ENCODE measurements at regions not wholly inside any gene's neighbourhood (a gene's known extent, or its start where the extent isn't known, plus 50 kb on each side); places are given as distances from the start of the nearest gene placed in this dataset.

DNA sequence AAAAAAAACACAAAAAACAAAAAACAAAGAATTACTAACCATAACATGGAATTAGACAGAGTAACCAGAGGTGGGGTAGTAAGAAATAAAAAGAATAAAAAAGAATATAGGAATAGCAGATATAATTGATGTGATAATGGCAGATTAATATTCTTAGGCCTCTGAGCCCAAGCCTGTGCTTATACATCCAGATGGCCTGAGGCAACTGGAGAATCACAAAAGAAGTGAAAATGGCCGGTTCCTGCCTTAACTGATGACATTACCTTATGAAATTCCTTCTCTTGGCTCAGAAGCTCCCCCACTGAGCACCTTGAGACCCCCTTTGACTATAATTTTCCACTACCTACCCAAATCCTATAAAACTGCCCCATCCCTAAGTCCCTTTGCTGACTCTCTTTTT lies 95.1 kb upstream of the MSH6 start:
- TF ChIP-seq EZH2 (IDR thresholded peaks at IDR 0.05; ENCODE audit: low read depth, low read length, severe bottlenecking) = no peak
- TF ChIP-seq, protein P1, sequence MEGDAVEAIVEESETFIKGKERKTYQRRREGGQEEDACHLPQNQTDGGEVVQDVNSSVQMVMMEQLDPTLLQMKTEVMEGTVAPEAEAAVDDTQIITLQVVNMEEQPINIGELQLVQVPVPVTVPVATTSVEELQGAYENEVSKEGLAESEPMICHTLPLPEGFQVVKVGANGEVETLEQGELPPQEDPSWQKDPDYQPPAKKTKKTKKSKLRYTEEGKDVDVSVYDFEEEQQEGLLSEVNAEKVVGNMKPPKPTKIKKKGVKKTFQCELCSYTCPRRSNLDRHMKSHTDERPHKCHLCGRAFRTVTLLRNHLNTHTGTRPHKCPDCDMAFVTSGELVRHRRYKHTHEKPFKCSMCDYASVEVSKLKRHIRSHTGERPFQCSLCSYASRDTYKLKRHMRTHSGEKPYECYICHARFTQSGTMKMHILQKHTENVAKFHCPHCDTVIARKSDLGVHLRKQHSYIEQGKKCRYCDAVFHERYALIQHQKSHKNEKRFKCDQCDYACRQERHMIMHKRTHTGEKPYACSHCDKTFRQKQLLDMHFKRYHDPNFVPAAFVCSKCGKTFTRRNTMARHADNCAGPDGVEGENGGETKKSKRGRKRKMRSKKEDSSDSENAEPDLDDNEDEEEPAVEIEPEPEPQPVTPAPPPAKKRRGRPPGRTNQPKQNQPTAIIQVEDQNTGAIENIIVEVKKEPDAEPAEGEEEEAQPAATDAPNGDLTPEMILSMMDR (IDR thresholded peaks at IDR 0.05; ENCODE audit: control extremely low read depth in 1 of 3, insufficient read depth in 1 of 3, low read depth in 1 of 3, low read length in 3 of 3) = no peak
- TF ChIP-seq HDAC2 (IDR thresholded peaks at IDR 0.05; ENCODE audit: borderline replicate concordance in 1 of 2, low read depth in 2 of 2, low read length in 2 of 2) = no peak
- TF ChIP-seq CEBPB (IDR thresholded peaks at IDR 0.05; ENCODE audit: low read depth, low read length) = no peak
- no peak for TF ChIP-seq JUND (IDR thresholded peaks at IDR 0.05; ENCODE audit: low read length)
- TF ChIP-seq, protein P2, sequence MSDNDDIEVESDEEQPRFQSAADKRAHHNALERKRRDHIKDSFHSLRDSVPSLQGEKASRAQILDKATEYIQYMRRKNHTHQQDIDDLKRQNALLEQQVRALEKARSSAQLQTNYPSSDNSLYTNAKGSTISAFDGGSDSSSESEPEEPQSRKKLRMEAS (IDR thresholded peaks at IDR 0.05) = no peak
- TF ChIP-seq TCF12 (IDR thresholded peaks at IDR 0.05; ENCODE audit: low read depth, low read length) = no peak
- TF ChIP-seq EP300 (IDR thresholded peaks at IDR 0.05; ENCODE audit: borderline replicate concordance in 1 of 2, low read depth in 2 of 2, low read length in 2 of 2) = no peak
- TF ChIP-seq SUZ12 (IDR thresholded peaks at IDR 0.05; ENCODE audit: low read length) = no peak
- TF ChIP-seq RXRA (IDR thresholded peaks at IDR 0.05; ENCODE audit: insufficient read depth, low read depth, low read length) = no peak

Data from H1 (cell line).